Tibial artery (tissue), 4 donors: ENCODE measurements at regions not wholly inside any gene's neighbourhood (a gene's known extent, or its start where the extent isn't known, plus 50 kb on each side); places are given as distances from the start of the nearest gene placed in this dataset.

Source experiments
- DNase-seq, 2 donors: peaks; one replicate each; pipeline ENCODE4 v3.0.0-alpha.2; 2019
- H3K27ac ChIP-seq, 2 donors: fragments of 200-600 bp; sonication (generic) in 1 of 2; 1 replicate in 1 of 2; 2 replicates in 1 of 2; pipeline ENCODE4 v1.5.1; 2018 to 2019; ENCODE audit warnings: mild to moderate bottlenecking in 1 of 2
- H3K27me3 ChIP-seq, 2 donors: fragments of 200-600 bp; sonication (generic) in 1 of 2; one replicate each; pipeline versions ENCODE4 v1.5.1 to v1.6.0; 2016 to 2019
- H3K36me3 ChIP-seq, 3 donors: fragments of 200-600 bp; sonication (generic) in 2 of 3; one replicate each; pipeline ENCODE4 v1.5.1; 2016 to 2019; ENCODE audit warnings: mild to moderate bottlenecking in 2 of 3
- H3K4me1 ChIP-seq, 4 donors: fragments of 200-600 bp; sonication (generic) in 2 of 4; 1 replicate in 3 of 4; 2 replicates in 1 of 4; pipeline ENCODE4 v1.5.1; 2016 to 2019
- H3K4me3 ChIP-seq, 2 donors: fragments of 200-600 bp; sonication (generic) in 1 of 2; 1 replicate in 1 of 2; 2 replicates in 1 of 2; pipeline ENCODE4 v1.5.1; 2018 to 2019; ENCODE audit warnings: mild to moderate bottlenecking in 2 of 2
- H3K9me3 ChIP-seq, 3 donors: fragments of 200-600 bp; sonication (generic) in 1 of 3; one replicate each; pipeline ENCODE4 v1.5.1; 2016 to 2019
- CTCF ChIP-seq, 2 experiments: fragments of 200-600 bp in 1 of 2; fragments of 450-650 bp in 1 of 2; IDR thresholded peaks; one replicate each; pipeline ENCODE4 v1.5.1; 2017 to 2019; ENCODE audit warnings: antibody characterized with exemption in 2 of 2, mild to moderate bottlenecking in 1 of 2, moderate library complexity in 1 of 2
- intact Hi-C: fragments of 100-400 bp; cut with DNase I; formaldehyde crosslinking; loops from one replicate; pipeline ENCODE4 v1.15.0; 2023; ENCODE audit warnings: low total_unique reads

- Histone ChIP-seq H3K9me3 (no peaks in the 10 kb centered on the region), H3K27me3 (no peaks in the 10 kb centered on the region), H3K4me3 (no peak overlapping the region), H3K27ac (no peak overlapping the region), H3K4me1 (no peaks in the 10 kb centered on the region), H3K36me3 (no peaks in the 10 kb centered on the region)
- intact Hi-C loops = no loop called here
- no peak for TF ChIP-seq CTCF (IDR thresholded peaks at IDR 0.05)
- DNase-seq = no peak
Observed at GRCh38 chr11:38252620-38253019, 1654.6 kb upstream of the RAG2 start.

GRCh38 chr11:38246451-38246850 is 1648.4 kb upstream of the RAG2 start:
- intact Hi-C loops = no loop called here
- no peak overlapping the region for H3K27ac ChIP-seq
- H3K4me1 ChIP-seq = no peaks in the 10 kb centered on the region

GRCh38 chr11:38226684-38227083 is 1628.6 kb upstream of the RAG2 start:
- Histone ChIP-seq H3K36me3 (no peaks in the 10 kb centered on the region), H3K9me3 (peaks cover 0 to 22% (median 18%) of the 10 kb centered on the region in 3 donors), H3K27me3 (no peaks in the 10 kb centered on the region), H3K4me3 (no peak overlapping the region), H3K27ac (no peak overlapping the region), H3K4me1 (no peaks in the 10 kb centered on the region)
- TF ChIP-seq CTCF (IDR thresholded peaks at IDR 0.05) = no peak
- DNase-seq = no peak
- intact Hi-C loops = no loop called here

More at GRCh38 chr11:38246451-38246850, 1648.4 kb upstream of the RAG2 start:
- no peaks in the 10 kb centered on the region for H3K9me3 ChIP-seq
- H3K27me3 ChIP-seq = no peaks in the 10 kb centered on the region
- no peaks in the 10 kb centered on the region for H3K36me3 ChIP-seq
- no peak for DNase-seq
- TF ChIP-seq CTCF (IDR thresholded peaks at IDR 0.05) = no peak
- H3K4me3 ChIP-seq = no peak overlapping the region

GRCh38 chr11:38221295-38221694 is 1623.3 kb upstream of the RAG2 start:
- no peaks in the 10 kb centered on the region for H3K27me3 ChIP-seq
- intact Hi-C loops = no loop called here
- DNase-seq = no peak
- H3K9me3 ChIP-seq = peaks cover 0 to 13% (median 7%) of the 10 kb centered on the region in 3 donors
- H3K27ac ChIP-seq = no peak overlapping the region
- no peak overlapping the region for H3K4me3 ChIP-seq
- H3K4me1 ChIP-seq = no peaks in the 10 kb centered on the region
- TF ChIP-seq CTCF (IDR thresholded peaks at IDR 0.05) = no peak
- H3K36me3 ChIP-seq = no peaks in the 10 kb centered on the region

DNA sequence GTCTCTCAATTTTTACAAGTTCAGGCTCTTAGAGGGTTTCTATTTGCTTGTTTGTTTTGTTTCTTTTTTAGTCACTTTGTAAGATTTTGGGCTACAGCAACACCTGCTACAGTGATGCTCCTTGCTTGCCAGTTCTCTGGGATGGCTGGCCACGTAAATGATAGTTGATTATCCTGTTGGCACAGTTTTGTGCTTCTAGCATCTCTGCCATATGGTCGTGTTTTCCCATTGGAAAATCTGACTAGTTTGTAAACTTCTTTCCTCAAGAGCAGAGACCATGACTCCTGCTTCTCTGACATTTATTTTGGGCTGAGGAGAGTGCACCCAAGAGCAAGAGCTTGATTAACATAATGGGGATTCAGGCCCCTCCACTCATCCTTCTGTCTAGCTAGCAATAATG is 1621.6 kb upstream of the RAG2 start:
- intact Hi-C loops = no loop called here
- H3K27me3 ChIP-seq = no peaks in the 10 kb centered on the region
- no peaks in the 10 kb centered on the region for H3K4me1 ChIP-seq
- TF ChIP-seq CTCF (IDR thresholded peaks at IDR 0.05) = no peak
- H3K9me3 ChIP-seq = peaks cover 0 to 3% (median 0%) of the 10 kb centered on the region in 3 donors
- H3K36me3 ChIP-seq = no peaks in the 10 kb centered on the region
- H3K4me3 ChIP-seq = no peak overlapping the region
- no peak overlapping the region for H3K27ac ChIP-seq
- no peak for DNase-seq

GRCh38 chr11:38208951-38209350 is 1610.9 kb upstream of the RAG2 start:
- no peaks in the 10 kb centered on the region for H3K27me3 ChIP-seq
- intact Hi-C loops = no loop called here

More at GRCh38 chr11:38208951-38209350, 1610.9 kb upstream of the RAG2 start:
- no peaks in the 10 kb centered on the region for H3K36me3 ChIP-seq
- H3K9me3 ChIP-seq = no peaks in the 10 kb centered on the region
- H3K4me3 ChIP-seq = no peak overlapping the region
- no peak overlapping the region for H3K27ac ChIP-seq
- DNase-seq = no peak
- H3K4me1 ChIP-seq = no peaks in the 10 kb centered on the region
- TF ChIP-seq CTCF (IDR thresholded peaks at IDR 0.05) = no peak
